Uterus (tissue), 3 donors: ENCODE measurements at regions not wholly inside any gene's neighbourhood (a gene's known extent, or its start where the extent isn't known, plus 50 kb on each side); places are given as distances from the start of the nearest gene placed in this dataset.

Source experiments
- DNase-seq, 2 donors: peaks; one replicate each; pipeline ENCODE4 v3.0.0-alpha.2; 2019 to 2020
- H3K27ac ChIP-seq, 2 donors: fragments of 200-600 bp; sonication (generic); 1 replicate in 1 of 2; 2 replicates in 1 of 2; pipeline ENCODE4 v1.5.1; 2016 to 2018
- H3K27me3 ChIP-seq, 2 donors: fragments of 200-600 bp; sonication (generic); one replicate each; pipeline ENCODE4 v1.5.1; 2018 to 2019; ENCODE audit warnings: control low read depth in 1 of 2
- H3K36me3 ChIP-seq, 2 donors: fragments of 200-600 bp; sonication (generic); one replicate each; pipeline ENCODE4 v1.5.1; 2019; ENCODE audit warnings: control low read depth in 1 of 2
- H3K4me1 ChIP-seq, 2 donors: fragments of 200-600 bp; sonication (generic); one replicate each; pipeline ENCODE4 v1.5.1; 2018 to 2019; ENCODE audit warnings: control low read depth in 1 of 2
- H3K4me3 ChIP-seq, 2 donors: fragments of 200-600 bp; sonication (generic); 1 replicate in 1 of 2; 2 replicates in 1 of 2; pipeline ENCODE4 v1.5.1; 2018 to 2019; ENCODE audit warnings: mild to moderate bottlenecking in 1 of 2
- H3K9me3 ChIP-seq, 2 donors: fragments of 200-600 bp; sonication (generic); one replicate each; pipeline ENCODE4 v1.5.1; 2019; ENCODE audit warnings: control low read depth in 1 of 2
- CTCF ChIP-seq, 4 experiments: fragments of 200-600 bp in 2 of 4; fragments of 450-650 bp in 2 of 4; sonication (generic) in 2 of 4; IDR thresholded peaks; one replicate each; pipeline ENCODE4 v1.5.1; 2016 to 2019; ENCODE audit warnings: antibody characterized with exemption in 4 of 4, mild to moderate bottlenecking in 2 of 4, moderate library complexity in 1 of 4
- POLR2A ChIP-seq, 2 donors: fragments of 450-650 bp; IDR thresholded peaks; one replicate each; pipeline ENCODE4 v1.6.1; 2016; ENCODE audit warnings: antibody characterized with exemption in 2 of 2, mild to moderate bottlenecking in 1 of 2, moderate library complexity in 1 of 2
- intact Hi-C: fragments of 100-400 bp; cut with DNase I; formaldehyde crosslinking; loops from one replicate; pipeline ENCODE4 v1.15.1; 2023; ENCODE audit warnings: low total_unique reads
- donor health status: DM: yes; HTN: yes; CAD: no.

DNA sequence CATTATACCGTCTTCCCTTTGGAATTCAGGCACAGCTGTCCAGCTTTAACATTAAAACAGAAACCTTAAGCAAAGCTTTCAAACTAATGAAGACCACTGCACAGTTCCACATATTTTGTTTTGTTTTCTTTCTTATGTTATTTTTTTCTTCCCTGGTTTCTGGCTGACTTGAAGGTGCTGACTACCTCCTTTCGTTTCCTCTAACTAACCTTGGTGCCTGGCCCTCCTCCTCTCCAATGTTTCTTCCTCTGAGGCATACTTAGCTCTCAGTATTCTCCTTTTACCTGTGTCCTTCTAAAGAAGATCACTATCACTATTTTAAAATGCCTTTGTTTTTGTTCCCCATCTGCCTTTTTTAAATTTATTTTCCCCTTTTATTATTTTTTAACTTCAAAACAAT lies 433.3 kb upstream of the SPHKAP start:
- Histone ChIP-seq H3K27me3 (no peaks in the 10 kb centered on the region), H3K36me3 (no peaks in the 10 kb centered on the region), H3K4me3 (no peak overlapping the region), H3K4me1 (no peaks in the 10 kb centered on the region), H3K9me3 (no peaks in the 10 kb centered on the region), H3K27ac (no peak overlapping the region)
- DNase-seq = no peak
- intact Hi-C loops = no loop called here
- no peak for TF ChIP-seq CTCF (IDR thresholded peaks at IDR 0.05)
- no peak for TF ChIP-seq POLR2A (IDR thresholded peaks at IDR 0.05)

- H3K4me1 ChIP-seq = no peaks in the 10 kb centered on the region
- H3K27ac ChIP-seq = no peak overlapping the region
- TF ChIP-seq CTCF (IDR thresholded peaks at IDR 0.05) = no peak
- TF ChIP-seq POLR2A (IDR thresholded peaks at IDR 0.05) = no peak
- no peaks in the 10 kb centered on the region for H3K36me3 ChIP-seq
- no peaks in the 10 kb centered on the region for H3K9me3 ChIP-seq
- no peak overlapping the region for H3K4me3 ChIP-seq
- intact Hi-C loops = no loop called here
- no peak for DNase-seq
- H3K27me3 ChIP-seq = no peaks in the 10 kb centered on the region
Measured at GRCh38 chr2:228613133-228613850, 431.8 kb upstream of the SPHKAP start.

DNA sequence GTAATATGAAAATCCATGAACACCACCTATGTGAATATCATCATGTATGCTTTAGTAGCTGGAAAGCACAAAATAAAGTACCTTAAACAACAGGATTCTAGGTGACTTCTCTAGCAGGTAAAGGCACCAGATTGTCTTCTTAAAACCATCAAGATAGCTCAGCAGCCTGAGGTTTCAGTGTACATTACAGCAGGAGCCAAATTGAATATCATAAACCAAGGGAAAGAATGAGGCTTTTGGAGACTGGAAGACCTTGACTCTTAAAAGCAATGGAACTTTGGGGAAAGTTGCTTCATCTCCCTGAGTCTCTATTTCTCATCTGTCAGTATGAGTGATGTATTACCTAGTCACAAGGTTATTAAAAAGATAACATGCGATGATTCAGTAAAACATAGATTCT lies 429.7 kb upstream of the SPHKAP start:
- TF ChIP-seq CTCF (IDR thresholded peaks at IDR 0.05) (no peak), POLR2A (IDR thresholded peaks at IDR 0.05) (no peak)
- no peaks in the 10 kb centered on the region for H3K36me3 ChIP-seq
- no peak for DNase-seq
- H3K27me3 ChIP-seq = no peaks in the 10 kb centered on the region
- H3K27ac ChIP-seq = no peak overlapping the region
- no peaks in the 10 kb centered on the region for H3K4me1 ChIP-seq
- intact Hi-C loops = no loop called here
- no peak overlapping the region for H3K4me3 ChIP-seq
- no peaks in the 10 kb centered on the region for H3K9me3 ChIP-seq

- TF ChIP-seq POLR2A (IDR thresholded peaks at IDR 0.05) (no peak), CTCF (IDR thresholded peaks at IDR 0.05) (no peak)
- no peaks in the 10 kb centered on the region for H3K27me3 ChIP-seq
- no peaks in the 10 kb centered on the region for H3K4me1 ChIP-seq
- H3K9me3 ChIP-seq = no peaks in the 10 kb centered on the region
- H3K4me3 ChIP-seq = no peak overlapping the region
- no peak for DNase-seq
- no peak overlapping the region for H3K27ac ChIP-seq
- intact Hi-C loops = no loop called here
- H3K36me3 ChIP-seq = no peaks in the 10 kb centered on the region
Measured at GRCh38 chr2:228602288-228602687, 420.8 kb upstream of the SPHKAP start.

- H3K4me3 ChIP-seq = no peak overlapping the region
- H3K27me3 ChIP-seq = no peaks in the 10 kb centered on the region
- H3K4me1 ChIP-seq = no peaks in the 10 kb centered on the region
- no peak overlapping the region for H3K27ac ChIP-seq
- no peak for DNase-seq
- no peaks in the 10 kb centered on the region for H3K36me3 ChIP-seq
- intact Hi-C loops = no loop called here
- no peak for TF ChIP-seq CTCF (IDR thresholded peaks at IDR 0.05)
- TF ChIP-seq POLR2A (IDR thresholded peaks at IDR 0.05) = no peak
- H3K9me3 ChIP-seq = no peaks in the 10 kb centered on the region
Measured at GRCh38 chr2:228600265-228600664, 418.8 kb upstream of the SPHKAP start.
